GM13977 (cell line): ENCODE measurements at regions not wholly inside any gene's neighbourhood (a gene's known extent, or its start where the extent isn't known, plus 50 kb on each side); places are given as distances from the start of the nearest gene placed in this dataset.

Experiments used
- DNase-seq: peaks from one replicate; pipeline ENCODE4 v3.0.0; 2012; ENCODE audit warnings: low spot score
- in situ Hi-C: fragments of 300-500 bp; cut with MboI; formaldehyde crosslinking; loops from one replicate; pipeline ENCODE4 v1.12.0; 2022; ENCODE audit warnings: low sequenced_read_pairs, low pct_unique_long_range_greater_than_20kb, mixed read lengths, inconsistent platforms; ENCODE audit not compliant: unreplicated experiment
- TF ChIP-seq, protein P1 (sequence below): IDR thresholded peaks from 2 replicates; pipeline ENCODE4 v1.5.1; 2012; ENCODE audit warnings: mild to moderate bottlenecking, control low read depth; ENCODE audit not compliant: insufficient read depth; ENCODE audit errors: extremely low read depth, missing control alignments

DNA sequence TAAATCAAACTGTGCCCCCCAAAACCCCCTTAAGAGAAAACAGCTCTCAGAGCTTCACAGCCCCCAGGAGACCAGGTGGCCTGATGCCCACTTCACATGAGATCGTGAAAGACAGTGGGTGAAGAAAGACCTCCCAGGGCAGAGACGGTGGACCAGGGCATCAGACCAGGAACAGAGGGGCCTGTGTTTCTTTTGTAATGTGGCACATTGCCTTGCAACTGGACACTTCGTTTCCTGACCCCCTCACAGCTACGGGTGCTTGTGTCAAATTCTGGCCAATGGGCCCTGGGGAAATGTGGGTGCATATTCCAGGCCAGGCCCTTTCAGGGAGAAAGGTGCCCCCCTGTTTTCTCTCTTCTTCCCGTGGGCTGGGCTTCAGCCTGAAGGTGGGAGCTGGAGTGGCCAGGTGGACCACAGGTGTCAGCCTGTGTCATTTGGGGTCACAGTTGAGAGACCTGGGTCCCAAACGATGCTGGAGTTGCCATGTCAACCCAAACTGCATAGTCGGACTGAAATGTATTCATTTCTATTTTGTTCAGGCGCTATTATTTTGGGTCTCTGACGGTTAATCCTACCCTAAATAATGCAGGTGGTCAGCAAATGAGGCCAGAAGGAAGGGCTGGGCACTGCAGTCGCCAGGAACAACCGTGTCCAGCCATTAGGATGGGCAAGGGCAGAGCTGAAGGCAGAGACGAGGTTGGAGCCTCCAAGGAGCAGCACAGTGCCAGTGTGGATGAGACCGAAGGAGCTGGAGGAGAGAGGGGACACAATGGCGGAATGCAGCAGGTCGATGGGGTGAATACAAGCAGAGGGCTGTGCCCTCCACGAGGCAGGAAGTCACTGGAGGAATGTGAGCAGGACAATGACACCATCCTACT lies 338.2 kb downstream of the EIPR1 start:
- DNase-seq = no peak
- in situ Hi-C loops = no loop called here
- TF ChIP-seq, protein P1, sequence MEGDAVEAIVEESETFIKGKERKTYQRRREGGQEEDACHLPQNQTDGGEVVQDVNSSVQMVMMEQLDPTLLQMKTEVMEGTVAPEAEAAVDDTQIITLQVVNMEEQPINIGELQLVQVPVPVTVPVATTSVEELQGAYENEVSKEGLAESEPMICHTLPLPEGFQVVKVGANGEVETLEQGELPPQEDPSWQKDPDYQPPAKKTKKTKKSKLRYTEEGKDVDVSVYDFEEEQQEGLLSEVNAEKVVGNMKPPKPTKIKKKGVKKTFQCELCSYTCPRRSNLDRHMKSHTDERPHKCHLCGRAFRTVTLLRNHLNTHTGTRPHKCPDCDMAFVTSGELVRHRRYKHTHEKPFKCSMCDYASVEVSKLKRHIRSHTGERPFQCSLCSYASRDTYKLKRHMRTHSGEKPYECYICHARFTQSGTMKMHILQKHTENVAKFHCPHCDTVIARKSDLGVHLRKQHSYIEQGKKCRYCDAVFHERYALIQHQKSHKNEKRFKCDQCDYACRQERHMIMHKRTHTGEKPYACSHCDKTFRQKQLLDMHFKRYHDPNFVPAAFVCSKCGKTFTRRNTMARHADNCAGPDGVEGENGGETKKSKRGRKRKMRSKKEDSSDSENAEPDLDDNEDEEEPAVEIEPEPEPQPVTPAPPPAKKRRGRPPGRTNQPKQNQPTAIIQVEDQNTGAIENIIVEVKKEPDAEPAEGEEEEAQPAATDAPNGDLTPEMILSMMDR = no peak

DNA sequence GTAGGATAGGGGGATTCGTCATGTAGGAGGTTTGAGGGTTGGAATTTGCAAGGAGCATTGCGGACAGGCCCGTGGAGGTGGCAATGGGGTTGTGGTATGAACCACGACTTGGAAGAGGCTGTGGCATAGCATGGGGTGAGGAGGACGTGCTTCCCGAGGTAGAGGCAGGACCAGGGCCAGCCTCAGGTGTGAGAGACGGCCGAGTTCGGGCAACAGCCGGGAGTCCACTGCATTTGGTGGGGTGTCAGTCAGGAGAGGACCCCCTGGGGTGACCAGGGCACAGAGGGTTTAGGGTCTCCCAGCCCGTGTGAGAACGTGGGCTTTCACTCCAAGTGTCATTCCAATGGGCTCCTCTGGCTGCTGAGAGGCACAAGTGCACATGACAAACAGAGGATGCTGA lies 339.0 kb downstream of the EIPR1 start:
- in situ Hi-C loops = no loop called here
- DNase-seq = no peak
- TF ChIP-seq, protein P1 = no peak

DNA sequence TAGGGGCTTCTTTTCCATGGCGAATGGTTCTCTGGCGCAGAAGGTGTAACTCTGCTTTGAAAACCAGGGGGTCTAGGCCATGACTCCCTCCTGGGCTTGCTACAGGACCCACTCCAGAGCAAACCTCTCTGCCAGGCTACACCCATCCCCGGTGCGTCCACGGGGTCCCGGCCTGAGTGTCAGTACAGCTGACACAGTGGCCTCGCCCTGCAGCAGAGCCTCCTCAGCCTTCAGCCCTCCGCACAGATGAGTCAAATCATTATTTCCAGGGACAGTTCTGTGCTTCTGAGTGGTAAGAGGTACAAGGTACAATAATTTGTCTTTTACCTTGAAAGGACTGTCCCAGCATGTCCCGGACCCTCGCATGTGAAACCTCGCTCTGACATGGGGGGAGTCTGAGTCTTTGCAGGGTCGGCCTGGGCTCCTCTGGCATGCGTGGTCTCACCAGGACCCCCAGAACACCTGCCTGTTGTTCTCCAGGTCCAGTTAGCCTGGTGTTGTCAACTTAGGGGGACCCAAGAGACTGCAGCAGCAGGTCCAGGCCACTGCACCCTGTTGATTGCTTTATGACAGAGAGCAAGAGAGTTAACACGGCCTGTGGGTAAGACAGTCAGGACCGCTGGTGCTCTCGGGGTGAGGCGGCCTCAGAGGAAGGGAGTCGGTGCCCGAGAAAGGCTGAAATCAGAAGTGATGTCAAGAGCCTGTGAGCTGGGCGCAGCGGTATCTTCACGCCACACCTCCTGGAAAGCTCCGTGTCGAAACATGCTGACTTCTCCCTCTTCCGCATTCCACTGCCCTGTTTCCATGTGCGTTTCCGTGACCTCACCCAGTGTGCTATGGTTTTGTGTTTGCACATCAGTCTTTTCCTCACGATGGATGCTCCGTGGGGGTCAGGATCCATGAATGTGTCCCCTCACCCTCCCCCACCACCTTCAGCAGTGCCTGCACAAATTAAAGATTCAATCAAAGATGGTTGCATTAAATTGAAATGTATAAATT lies 340.1 kb downstream of the EIPR1 start:
- TF ChIP-seq, protein P1 = no peak
- no peak for DNase-seq
- in situ Hi-C loops = no loop called here

DNA sequence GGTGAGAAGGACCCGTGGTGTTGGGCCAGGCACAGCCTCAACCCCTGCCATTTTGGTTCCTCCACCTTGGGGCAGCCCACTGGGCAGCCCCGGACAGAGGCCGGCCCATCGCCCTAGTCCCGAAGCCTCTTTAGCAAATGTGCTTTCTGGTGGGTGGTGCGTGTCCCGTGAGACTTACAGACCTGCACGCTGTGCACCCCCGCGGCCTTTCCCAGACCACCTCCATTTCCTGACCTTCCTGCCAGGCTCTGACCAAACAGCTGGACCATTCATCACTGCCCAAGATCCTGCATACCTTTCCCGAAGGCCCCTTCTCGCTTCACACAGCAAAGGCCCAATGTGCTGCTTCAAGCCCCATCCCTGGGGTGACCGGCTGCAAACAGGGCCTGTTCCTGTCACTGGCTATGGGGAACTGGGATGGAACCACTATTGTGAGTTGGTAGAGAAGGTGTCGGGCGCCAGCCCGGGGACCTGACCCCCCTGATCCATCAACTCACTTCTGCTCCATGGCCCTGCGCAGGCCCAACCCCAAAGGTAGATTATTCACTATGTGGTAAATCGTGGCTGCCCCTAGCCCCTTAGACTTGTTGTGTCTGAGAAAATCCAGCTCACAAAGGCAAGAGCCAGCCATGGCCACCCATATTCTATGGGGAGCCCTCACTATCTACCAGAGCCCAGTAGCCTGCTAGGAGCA lies 341.0 kb downstream of the EIPR1 start:
- DNase-seq = no peak
- in situ Hi-C loops = no loop called here
- TF ChIP-seq, protein P1 = no peak

DNA sequence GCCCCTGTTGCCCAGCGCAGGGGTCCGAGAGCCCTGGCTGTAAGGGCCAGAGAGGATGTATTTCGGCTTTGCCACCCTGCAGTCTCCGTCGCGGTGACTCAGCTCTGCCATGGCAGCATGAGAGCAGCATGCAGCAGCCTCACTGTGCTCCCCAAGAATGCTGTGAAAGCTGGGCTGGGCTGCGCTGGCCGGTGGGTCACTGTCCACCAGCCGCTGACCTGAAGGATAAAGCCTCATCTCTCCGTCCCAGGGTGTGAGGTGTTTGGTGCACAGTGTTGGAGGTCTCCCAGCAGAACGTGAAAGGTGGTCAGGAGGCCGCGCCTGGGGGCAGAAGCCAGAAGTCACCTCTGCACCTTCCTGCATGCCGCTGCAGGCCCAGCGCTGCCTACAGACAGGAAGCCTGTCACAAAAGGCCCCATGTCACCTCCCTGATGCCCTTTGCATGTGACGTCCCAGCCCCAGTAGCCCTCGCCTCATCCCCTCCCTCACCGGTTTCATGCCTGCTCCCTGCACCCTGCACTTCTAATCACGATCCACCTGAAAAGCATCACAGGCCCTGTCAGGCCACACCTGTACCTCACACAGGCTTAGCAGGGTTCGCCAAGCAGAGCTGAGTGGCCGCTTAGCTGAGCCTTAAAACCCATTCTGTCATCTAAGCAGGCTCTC lies 342.1 kb downstream of the EIPR1 start:
- DNase-seq = no peak
- in situ Hi-C loops = no loop called here
- TF ChIP-seq, protein P1 = no peak
